HepG2 (cell line): ENCODE measurements at regions not wholly inside any gene's neighbourhood (a gene's known extent, or its start where the extent isn't known, plus 50 kb on each side); places are given as distances from the start of the nearest gene placed in this dataset.

ENCODE experiments used
- ATAC-seq: fragments of 200-7000 bp; cut with Tn5 transposase; 3 replicates; pipeline ENCODE4 v1.9.1; 2020; ENCODE audit warnings: mild to moderate bottlenecking, moderate library complexity
- BruUV-seq: library from RNA; stranded (reverse); fragments of 400-500 nt; replicated peaks from 2 replicates; lab custom pipeline; 2021; lab: Mats Ljungman, UMichigan
- CTCF ChIA-PET: fragments of 300-600 bp; formaldehyde crosslinking; extraction: SDS; loops from one replicate; lab custom pipeline; 2021; ENCODE audit warnings: low total read pairs, inconsistent platforms, low intra/inter-chr PET ratio; lab: Yijun Ruan, JAX
- POLR2A ChIA-PET: fragments of 350-600 bp; sonication (Branson Sonifier 250); formaldehyde crosslinking; loops from one replicate; lab custom pipeline; 2020; ENCODE audit warnings: antibody characterized with exemption, inconsistent platforms; lab: Yijun Ruan, JAX
- DNase-seq: peaks from one replicate; pipeline ENCODE4 v3.0.0-alpha.2; 2015; ENCODE audit warnings: low spot score
- FAIRE-seq: peaks from 3 replicates; lab custom pipeline; 2011; peaks lifted over from hg19 to GRCh38; lab: Jason Lieb, UNC
- H2AFZ ChIP-seq: one replicate; pipeline ENCODE4 v1.6.1; 2011; ENCODE audit warnings: low read length, inconsistent platforms
- H3K27ac ChIP-seq: fragments of 300-600 bp; 3 replicates; pipeline ENCODE4 v1.8.0; 2011; ENCODE audit warnings: mixed run types, mild to moderate bottlenecking, mixed read lengths, low read length, inconsistent platforms; ENCODE audit not compliant: insufficient read depth; ENCODE audit errors: extremely low read length
- H3K27me3 ChIP-seq, 2 experiments: fragments of 200-600 bp in 1 of 2; 2 replicates in 1 of 2; 3 replicates in 1 of 2; pipeline versions ENCODE4 v1.6.0 to v1.8.0; 2011; ENCODE audit warnings: low read length in 2 of 2, mild to moderate bottlenecking in 2 of 2, moderate library complexity in 2 of 2, inconsistent platforms in 1 of 2; ENCODE audit not compliant: insufficient read depth in 2 of 2, control insufficient read depth in 1 of 2
- H3K36me3 ChIP-seq, 2 experiments: fragments of 200-600 bp in 1 of 2; replicated peaks in 1 of 2; 2 replicates in 1 of 2; 3 replicates in 1 of 2; pipeline versions ENCODE4 v1.5.1 to v1.8.0; 2011; ENCODE audit warnings: low read length in 2 of 2, inconsistent platforms in 1 of 2; ENCODE audit not compliant: insufficient read depth in 2 of 2, control insufficient read depth in 1 of 2
- H3K4me1 ChIP-seq: 2 replicates; pipeline ENCODE4 v1.5.1; 2012; ENCODE audit warnings: low read length, inconsistent platforms; ENCODE audit not compliant: insufficient read depth
- H3K4me2 ChIP-seq: 2 replicates; pipeline ENCODE4 v1.6.0; 2011; ENCODE audit warnings: low read depth, low read length, inconsistent platforms
- H3K4me3 ChIP-seq, 3 experiments: fragments of 200-600 bp in 1 of 3; sonication (generic), shearing (Covaris generic) in 1 of 3; replicated peaks in 1 of 3; 2 replicates each; pipeline ENCODE4 v1.5.1; 2011 to 2016; ENCODE audit warnings: low read length in 3 of 3, inconsistent platforms in 2 of 3, low read depth in 2 of 3, mild to moderate bottlenecking in 2 of 3, control low read depth in 1 of 3, mixed read lengths in 1 of 3; ENCODE audit not compliant: insufficient read depth in 1 of 3
- H3K79me2 ChIP-seq: one replicate; pipeline ENCODE4 v1.6.1; 2011; ENCODE audit warnings: low read length, inconsistent platforms; ENCODE audit not compliant: insufficient read depth
- H3K9ac ChIP-seq: 2 replicates; pipeline ENCODE4 v1.6.0; 2011; ENCODE audit warnings: mild to moderate bottlenecking, low read depth, low read length, inconsistent platforms; ENCODE audit not compliant: insufficient read depth
- H3K9me3 ChIP-seq: 2 replicates; pipeline ENCODE4 v1.5.1; 2012; ENCODE audit warnings: mild to moderate bottlenecking, low read length
- H4K20me1 ChIP-seq: 2 replicates; pipeline ENCODE4 v1.6.0; 2011; ENCODE audit warnings: inconsistent platforms, mild to moderate bottlenecking, low read length, moderate library complexity; ENCODE audit not compliant: insufficient read depth
- CENPBD1 ChIP-seq: sonication (generic); formaldehyde crosslinking; IDR thresholded peaks from 2 replicates; pipeline ENCODE4 v1.8.0; 2022; ENCODE audit warnings: missing genetic modification reagents, low read depth, mild to moderate bottlenecking, borderline replicate concordance
- HBP1 ChIP-seq: IDR thresholded peaks from 2 replicates; pipeline ENCODE4 v1.6.1; 2016; ENCODE audit warnings: low read depth, control low read depth
- IKZF4 ChIP-seq: sonication (generic); formaldehyde crosslinking; IDR thresholded peaks from 2 replicates; pipeline ENCODE4 v1.5.1; 2020; ENCODE audit warnings: borderline replicate concordance, mild to moderate bottlenecking, low read depth, missing genetic modification reagents; ENCODE audit errors: not compliant biosample characterization
- KDM5B ChIP-seq: sonication (generic); formaldehyde crosslinking; IDR thresholded peaks from 2 replicates; pipeline ENCODE4 v1.4.0; 2020; ENCODE audit warnings: missing genetic modification reagents, mild to moderate bottlenecking, borderline replicate concordance
- MXI1 ChIP-seq: IDR thresholded peaks from 3 replicates; pipeline ENCODE4 v1.6.1; 2012; ENCODE audit warnings: low read depth, low read length, inconsistent platforms, borderline replicate concordance
- NFE2 ChIP-seq: sonication (generic); formaldehyde crosslinking; IDR thresholded peaks from 2 replicates; pipeline ENCODE4 v1.4.0; 2020; ENCODE audit warnings: missing genetic modification reagents
- RARA ChIP-seq: IDR thresholded peaks from 2 replicates; pipeline ENCODE4 v1.6.1; 2016; ENCODE audit warnings: missing genetic modification reagents, missing compliant biosample characterization
- TBP ChIP-seq: sonication (generic); formaldehyde crosslinking; IDR thresholded peaks from 2 replicates; pipeline ENCODE4 v1.5.0; 2020; ENCODE audit warnings: missing genetic modification reagents
- ZBTB10 ChIP-seq: sonication (generic); formaldehyde crosslinking; IDR thresholded peaks from 2 replicates; pipeline ENCODE4 v1.4.0; 2020; ENCODE audit warnings: missing genetic modification reagents, borderline replicate concordance
- ZBTB37 ChIP-seq: sonication (generic); formaldehyde crosslinking; IDR thresholded peaks from 2 replicates; pipeline ENCODE4 v1.4.0; 2020; ENCODE audit warnings: mild to moderate bottlenecking, missing genetic modification reagents
- ZBTB42 ChIP-seq: sonication (generic); formaldehyde crosslinking; IDR thresholded peaks from 2 replicates; pipeline ENCODE4 v1.5.0; 2020; ENCODE audit warnings: mild to moderate bottlenecking, missing genetic modification reagents
- ZNF7 ChIP-seq: IDR thresholded peaks from 2 replicates; pipeline ENCODE4 v1.6.1; 2016; ENCODE audit warnings: missing biosample characterization, missing genetic modification reagents
- ZNF740 ChIP-seq: sonication (generic); formaldehyde crosslinking; IDR thresholded peaks from 2 replicates; pipeline ENCODE4 v1.4.0; 2020; ENCODE audit warnings: missing genetic modification reagents
- ZNF780A ChIP-seq: sonication (generic); formaldehyde crosslinking; IDR thresholded peaks from 2 replicates; pipeline ENCODE4 v1.8.0; 2022; ENCODE audit warnings: mild to moderate bottlenecking, missing genetic modification reagents, moderate library complexity
- WGBS: methylation state at CpG from one replicate; pipeline ENCODE4 v1.1.6; 2017; ENCODE audit warnings: low lambda C conversion rate; 5-methylcytosine and 5-hydroxymethylcytosine counted together
- in situ Hi-C: cut with HindIII; loops from 2 replicates; pipeline ENCODE4 v1.10.0; 2017; ENCODE audit warnings: low pct_unique_long_range_greater_than_20kb; ENCODE audit not compliant: extremely low pct_ligation_motif_present
- intact Hi-C: fragments of 100-400 bp; cut with micrococcal nuclease; formaldehyde crosslinking; loops from one replicate; pipeline ENCODE4 v1.10.0; 2022; ENCODE audit not compliant: unreplicated experiment

- in situ Hi-C loops (no loop called here), intact Hi-C loops (no loop called here)
- 83% methylated on average over 6 of the region's 8 CpGs for WGBS
- H2AFZ ChIP-seq, result no peak overlapping the region
- no peak overlapping the region for H3K27ac ChIP-seq
- H3K79me2 ChIP-seq, result no peaks in the 10 kb centered on the region
- H3K9me3 ChIP-seq, result no peaks in the 10 kb centered on the region
- H3K4me2 ChIP-seq, result no peak overlapping the region
- peaks cover 18% of the 10 kb centered on the region for H3K4me1 ChIP-seq
- no peak overlapping the region for H3K9ac ChIP-seq
- peaks cover 0 to 1% of the 10 kb centered on the region in 2 experiments; a peak in 2 of 5 replicates for H3K27me3 ChIP-seq
- H3K36me3 ChIP-seq, result no peaks in the 10 kb centered on the region
- no peak for ATAC-seq
- ChIA-PET CTCF (no interaction called here), POLR2A (no interaction called here)
- BruUV-seq, result no TSS peak
- no peak for FAIRE-seq
- no peak for DNase-seq
- no peak for TF ChIP-seq IKZF4
- TF ChIP-seq MXI1, result no peak
- no peak for TF ChIP-seq ZNF780A (CRISPR knock-in tag)
- no peak for TF ChIP-seq ZNF7 (CRISPR knock-in tag)
- no peak for TF ChIP-seq HBP1 (CRISPR knock-in tag)
- TF ChIP-seq CENPBD1 (CRISPR knock-in tag), result no peak
- no peak for TF ChIP-seq TBP (CRISPR knock-in tag)
- no peak for TF ChIP-seq ZBTB42
- H4K20me1 ChIP-seq, result no peaks in the 10 kb centered on the region
- no peak overlapping the region for H3K4me3 ChIP-seq
Observed at GRCh38 chr6:21357262-21357661, 236.3 kb upstream of the SOX4 start.

GRCh38 chr6:21359926-21360325, 233.6 kb upstream of the SOX4 start:
- no peak overlapping the region for H3K9ac ChIP-seq
- in situ Hi-C loops (no loop called here), intact Hi-C loops (no loop called here)
- DNase-seq (no peak), FAIRE-seq (no peak), ATAC-seq (no peak)
- H3K4me2 ChIP-seq, result no peak overlapping the region
- H3K9me3 ChIP-seq, result no peaks in the 10 kb centered on the region
- H3K4me3 ChIP-seq, result no peak overlapping the region
- BruUV-seq, result no TSS peak
- no peak overlapping the region for H3K27ac ChIP-seq
- no peaks in the 10 kb centered on the region for H3K36me3 ChIP-seq
- H3K27me3 ChIP-seq, result peaks cover 0 to 1% of the 10 kb centered on the region in 2 experiments; a peak in 2 of 5 replicates
- peaks cover 8% of the 10 kb centered on the region for H3K4me1 ChIP-seq
- H2AFZ ChIP-seq, result no peak overlapping the region
- H3K79me2 ChIP-seq, result no peaks in the 10 kb centered on the region
- POLR2A ChIA-PET, result no interaction called here
- CTCF ChIA-PET, result no interaction called here
- WGBS, result 79% methylated on average over 2 of the region's 2 CpGs
- H4K20me1 ChIP-seq, result no peaks in the 10 kb centered on the region
- TF ChIP-seq ZNF740 (no peak), RARA (CRISPR knock-in tag) (no peak), ZBTB37 (CRISPR knock-in tag) (no peak), ZBTB10 (no peak), NFE2 (CRISPR knock-in tag) (no peak), KDM5B (CRISPR knock-in tag) (no peak)
